ENCODE measurements at regions not wholly inside any gene's neighbourhood (a gene's known extent, or its start where the extent isn't known, plus 50 kb on each side); places are given as distances from the start of the nearest gene placed in this dataset.

GRCh38 chr6:50958148-50958697 lies 139.6 kb downstream of the TFAP2B start:
- 94 to 97% methylated on average over 1 of the region's 1 CpG for WGBS, 2 donors

DNA sequence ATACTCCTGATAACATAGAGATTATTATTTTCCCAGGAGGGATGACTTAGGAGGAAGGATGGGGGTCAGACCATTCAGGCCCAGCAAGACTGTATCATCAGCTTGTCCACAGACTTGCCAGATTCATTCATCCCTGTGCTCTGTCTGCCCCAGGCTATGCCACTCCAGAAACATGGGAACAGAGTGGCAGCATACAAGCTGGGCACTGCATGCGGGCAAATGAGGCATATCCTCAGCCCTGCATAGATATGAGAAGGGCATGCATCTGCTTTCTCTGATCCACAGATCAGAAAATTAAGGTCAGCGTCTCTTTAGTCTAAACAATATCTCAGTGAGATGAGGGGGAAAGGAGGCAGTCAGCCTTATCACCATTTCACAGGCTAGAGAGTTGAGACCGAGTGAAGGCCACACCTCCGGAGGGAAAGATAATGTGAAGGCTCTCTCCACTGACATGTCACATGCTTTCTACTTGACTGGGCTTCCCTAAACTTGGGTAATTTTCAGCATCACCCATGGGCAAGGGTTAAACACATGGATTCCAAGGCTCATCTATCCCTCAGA lies 140.5 kb downstream of the TFAP2B start:
- WGBS, 2 donors, result 87 to 93% methylated on average over 4 of the region's 4 CpGs
- DNase-seq, result no peak
- no peak overlapping the region for H3K9ac ChIP-seq (ENCODE audit: insufficient read depth in 1 of 2, low read length in 2 of 2)
- H3K9me3 ChIP-seq (ENCODE audit: control insufficient read depth in 4 of 4, insufficient read depth in 3 of 4, low read length in 3 of 4), result peaks cover 0 to 2% (median 0%) of the 10 kb centered on the region in 4 donors
- TF ChIP-seq CTCF (IDR thresholded peaks at IDR 0.05; ENCODE audit: control extremely low read depth, extremely low read depth), result no peak
- H3K27ac ChIP-seq (ENCODE audit: low read depth in 1 of 2, low read length in 1 of 2), result no peak overlapping the region
- ATAC-seq (ENCODE audit: insufficient read depth, low FRiP score), result no peak
- no peaks in the 10 kb centered on the region for H3K36me3 ChIP-seq (ENCODE audit: control insufficient read depth in 4 of 4, insufficient read depth in 4 of 4, low read length in 4 of 4)
- no peak overlapping the region for H3K4me3 ChIP-seq
- H3K4me1 ChIP-seq (ENCODE audit: control insufficient read depth in 5 of 5, insufficient read depth in 5 of 5, low read length in 5 of 5), result no peaks in the 10 kb centered on the region
- peaks cover 0 to 2% (median 0%) of the 10 kb centered on the region in 3 donors for H3K27me3 ChIP-seq (ENCODE audit: control insufficient read depth in 3 of 3, insufficient read depth in 3 of 3, low read length in 2 of 3)

More at GRCh38 chr6:50958148-50958697, 139.6 kb downstream of the TFAP2B start:
- Histone ChIP-seq H3K36me3 (ENCODE audit: control insufficient read depth in 4 of 4, insufficient read depth in 4 of 4, low read length in 4 of 4) (no peaks in the 10 kb centered on the region), H3K4me3 (no peak overlapping the region), H3K9me3 (ENCODE audit: control insufficient read depth in 4 of 4, insufficient read depth in 3 of 4, low read length in 3 of 4) (peaks cover 0 to 2% (median 0%) of the 10 kb centered on the region in 4 donors), H3K27ac (ENCODE audit: low read depth in 1 of 2, low read length in 1 of 2) (no peak overlapping the region), H3K4me1 (ENCODE audit: control insufficient read depth in 5 of 5, insufficient read depth in 5 of 5, low read length in 5 of 5) (no peaks in the 10 kb centered on the region), H3K27me3 (ENCODE audit: control insufficient read depth in 3 of 3, insufficient read depth in 3 of 3, low read length in 2 of 3) (peaks cover 0 to 2% (median 0%) of the 10 kb centered on the region in 3 donors), H3K9ac (ENCODE audit: insufficient read depth in 1 of 2, low read length in 2 of 2) (no peak overlapping the region)
- TF ChIP-seq CTCF (IDR thresholded peaks at IDR 0.05; ENCODE audit: control extremely low read depth, extremely low read depth), result no peak
- ATAC-seq (ENCODE audit: insufficient read depth, low FRiP score), result no peak
- DNase-seq, result no peak

DNA sequence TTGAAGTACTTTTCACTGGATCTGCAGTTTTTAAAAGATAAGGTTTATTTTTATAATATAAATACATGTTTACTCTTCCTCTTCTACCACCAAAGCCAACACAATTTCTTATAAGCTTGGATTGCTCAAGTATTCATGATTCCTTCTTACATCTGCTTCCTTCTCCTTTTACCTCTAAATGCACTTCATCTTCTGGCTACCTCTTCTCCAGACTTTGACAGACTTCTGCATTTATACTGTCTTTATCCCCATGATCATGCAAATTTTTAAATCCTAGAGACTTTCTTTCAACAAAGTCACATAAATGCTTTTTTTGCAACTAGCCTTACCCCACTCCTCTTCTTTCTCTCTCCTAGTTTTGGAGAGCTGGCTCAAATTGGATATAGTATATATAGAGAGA lies 142.9 kb downstream of the TFAP2B start:
- ATAC-seq (ENCODE audit: insufficient read depth, low FRiP score) (no peak), DNase-seq (no peak)
- no peak overlapping the region for H3K27ac ChIP-seq (ENCODE audit: low read depth in 1 of 2, low read length in 1 of 2)
- TF ChIP-seq CTCF (IDR thresholded peaks at IDR 0.05; ENCODE audit: control extremely low read depth, extremely low read depth), result no peak
- H3K4me3 ChIP-seq, result no peak overlapping the region
- H3K4me1 ChIP-seq (ENCODE audit: control insufficient read depth in 5 of 5, insufficient read depth in 5 of 5, low read length in 5 of 5), result no peaks in the 10 kb centered on the region
- H3K36me3 ChIP-seq (ENCODE audit: control insufficient read depth in 4 of 4, insufficient read depth in 4 of 4, low read length in 4 of 4), result no peaks in the 10 kb centered on the region
- peaks cover 0 to 2% (median 0%) of the 10 kb centered on the region in 4 donors for H3K9me3 ChIP-seq (ENCODE audit: control insufficient read depth in 4 of 4, insufficient read depth in 3 of 4, low read length in 3 of 4)
- H3K9ac ChIP-seq (ENCODE audit: insufficient read depth in 1 of 2, low read length in 2 of 2), result no peak overlapping the region
- peaks cover 0 to 2% (median 0%) of the 10 kb centered on the region in 3 donors for H3K27me3 ChIP-seq (ENCODE audit: control insufficient read depth in 3 of 3, insufficient read depth in 3 of 3, low read length in 2 of 3)
